ENCODE measurements at regions not wholly inside any gene's neighbourhood (a gene's known extent, or its start where the extent isn't known, plus 50 kb on each side); places are given as distances from the start of the nearest gene placed in this dataset.

DNA sequence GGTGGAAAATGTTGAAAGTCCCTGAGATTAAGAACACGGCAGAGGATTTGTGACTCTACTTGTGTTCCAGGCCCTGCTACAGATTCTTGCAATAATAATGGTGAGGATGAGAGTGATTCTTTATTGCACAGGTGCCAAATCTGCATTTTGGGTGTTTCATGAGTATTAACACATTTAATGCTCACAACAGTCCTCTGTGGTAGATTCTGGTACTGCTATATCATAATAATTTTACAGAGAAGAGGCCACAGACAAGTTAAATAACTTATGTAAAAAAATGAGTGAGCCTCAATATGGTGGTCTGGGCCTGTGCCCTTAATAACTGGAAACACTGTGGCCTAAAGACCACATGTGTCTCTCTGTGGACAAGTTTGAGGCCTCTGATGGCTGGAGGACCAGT, 124.3 kb downstream of the C4orf33 start:
- no peak for DNase-seq (ENCODE audit: extremely low read depth, insufficient read length)
- no peak overlapping the region for H3K4me3 ChIP-seq (replicated peaks; ENCODE audit: low read depth, low read length)
- H3K36me3 ChIP-seq (ENCODE audit: control insufficient read depth, insufficient read depth, low read length) = no peaks in the 10 kb centered on the region
- H3K27me3 ChIP-seq (replicated peaks; ENCODE audit: control insufficient read depth, insufficient read depth, low read length) = no peaks in the 10 kb centered on the region
- TF ChIP-seq, protein P1, sequence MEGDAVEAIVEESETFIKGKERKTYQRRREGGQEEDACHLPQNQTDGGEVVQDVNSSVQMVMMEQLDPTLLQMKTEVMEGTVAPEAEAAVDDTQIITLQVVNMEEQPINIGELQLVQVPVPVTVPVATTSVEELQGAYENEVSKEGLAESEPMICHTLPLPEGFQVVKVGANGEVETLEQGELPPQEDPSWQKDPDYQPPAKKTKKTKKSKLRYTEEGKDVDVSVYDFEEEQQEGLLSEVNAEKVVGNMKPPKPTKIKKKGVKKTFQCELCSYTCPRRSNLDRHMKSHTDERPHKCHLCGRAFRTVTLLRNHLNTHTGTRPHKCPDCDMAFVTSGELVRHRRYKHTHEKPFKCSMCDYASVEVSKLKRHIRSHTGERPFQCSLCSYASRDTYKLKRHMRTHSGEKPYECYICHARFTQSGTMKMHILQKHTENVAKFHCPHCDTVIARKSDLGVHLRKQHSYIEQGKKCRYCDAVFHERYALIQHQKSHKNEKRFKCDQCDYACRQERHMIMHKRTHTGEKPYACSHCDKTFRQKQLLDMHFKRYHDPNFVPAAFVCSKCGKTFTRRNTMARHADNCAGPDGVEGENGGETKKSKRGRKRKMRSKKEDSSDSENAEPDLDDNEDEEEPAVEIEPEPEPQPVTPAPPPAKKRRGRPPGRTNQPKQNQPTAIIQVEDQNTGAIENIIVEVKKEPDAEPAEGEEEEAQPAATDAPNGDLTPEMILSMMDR (IDR thresholded peaks at IDR 0.05; ENCODE audit: insufficient read depth, low read length, poor library complexity, severe bottlenecking) = no peak

DNA sequence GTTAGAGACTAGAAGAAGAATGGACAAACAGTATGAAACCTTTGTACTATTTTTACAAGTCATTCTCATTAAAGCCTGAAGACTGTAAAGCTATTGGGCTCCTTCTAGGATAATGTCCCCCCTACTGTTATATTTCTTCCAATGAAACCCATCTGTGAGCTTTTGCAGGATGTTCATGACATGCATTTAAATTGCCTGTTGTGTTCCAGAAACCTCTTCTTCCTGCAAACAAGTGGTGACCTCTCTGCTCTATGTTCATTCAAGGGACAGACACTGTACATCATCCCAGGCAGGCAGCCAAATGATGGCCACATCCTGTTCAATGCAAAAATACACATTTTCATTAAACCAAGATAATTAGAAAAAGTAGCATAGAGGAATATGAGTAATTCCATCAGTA, 128.0 kb downstream of the C4orf33 start:
- no peaks in the 10 kb centered on the region for H3K27me3 ChIP-seq (replicated peaks; ENCODE audit: control insufficient read depth, insufficient read depth, low read length)
- no peak overlapping the region for H3K4me3 ChIP-seq (replicated peaks; ENCODE audit: low read depth, low read length)
- TF ChIP-seq, protein P1 (IDR thresholded peaks at IDR 0.05; ENCODE audit: insufficient read depth, low read length, poor library complexity, severe bottlenecking) = no peak
- no peak for DNase-seq (ENCODE audit: extremely low read depth, insufficient read length)
- H3K36me3 ChIP-seq (ENCODE audit: control insufficient read depth, insufficient read depth, low read length) = no peaks in the 10 kb centered on the region

DNA sequence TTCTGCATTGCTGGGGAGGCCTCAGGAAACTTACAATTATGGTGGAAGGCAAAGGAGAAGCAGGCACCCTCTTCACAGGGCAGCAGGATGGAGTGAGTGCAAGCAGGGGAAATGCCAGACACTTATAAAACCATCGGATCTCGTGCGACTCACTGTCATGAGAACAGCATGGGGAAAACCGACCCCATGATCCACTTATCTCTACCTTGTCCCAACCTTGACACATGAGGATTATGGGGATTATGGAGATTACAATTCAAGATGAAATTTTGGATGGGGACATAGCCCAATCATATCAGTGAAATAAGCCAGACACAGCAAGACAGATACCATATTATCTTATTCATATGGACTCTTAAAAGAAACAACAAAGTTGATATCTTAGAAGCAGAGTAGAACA, 134.9 kb downstream of the C4orf33 start:
- Histone ChIP-seq H3K36me3 (ENCODE audit: control insufficient read depth, insufficient read depth, low read length) (no peaks in the 10 kb centered on the region), H3K4me3 (replicated peaks; ENCODE audit: low read depth, low read length) (no peak overlapping the region), H3K27me3 (replicated peaks; ENCODE audit: control insufficient read depth, insufficient read depth, low read length) (no peaks in the 10 kb centered on the region)
- no peak for DNase-seq (ENCODE audit: extremely low read depth, insufficient read length)
- TF ChIP-seq, protein P1 (IDR thresholded peaks at IDR 0.05; ENCODE audit: insufficient read depth, low read length, poor library complexity, severe bottlenecking) = no peak

DNA sequence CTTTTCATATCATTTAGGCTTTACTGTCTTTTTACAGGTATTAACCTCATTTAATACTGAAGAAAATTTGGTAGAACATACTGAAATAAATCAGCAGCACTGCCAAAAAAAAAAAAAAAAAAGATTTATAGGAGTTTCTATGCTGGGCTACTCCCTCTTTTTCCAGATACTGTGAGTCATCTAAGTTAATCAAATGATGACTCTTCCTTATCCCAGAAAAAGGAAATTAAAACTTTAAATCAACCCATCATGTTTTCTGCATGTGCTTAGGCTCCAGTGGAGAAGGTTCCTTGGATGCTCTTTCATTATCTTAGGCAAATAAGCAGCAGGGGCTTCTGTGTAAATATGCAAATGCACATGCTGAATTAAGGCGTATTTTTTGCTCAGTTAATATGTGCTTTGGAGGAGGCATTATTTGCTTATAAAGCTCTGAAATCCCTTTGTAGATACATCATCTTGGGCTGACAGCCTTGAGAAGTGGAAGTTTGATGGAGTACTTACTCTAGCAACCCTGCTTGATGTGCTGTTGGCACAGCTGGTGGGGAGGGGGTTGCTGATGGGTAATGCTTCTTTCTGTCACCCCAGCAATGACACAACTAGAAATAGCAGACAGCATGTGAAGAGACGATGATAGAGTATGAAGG, 136.1 kb downstream of the C4orf33 start:
- TF ChIP-seq, protein P1 (IDR thresholded peaks at IDR 0.05; ENCODE audit: insufficient read depth, low read length, poor library complexity, severe bottlenecking) = no peak
- H3K27me3 ChIP-seq (replicated peaks; ENCODE audit: control insufficient read depth, insufficient read depth, low read length) = no peaks in the 10 kb centered on the region
- H3K36me3 ChIP-seq (ENCODE audit: control insufficient read depth, insufficient read depth, low read length) = no peaks in the 10 kb centered on the region
- H3K4me3 ChIP-seq (replicated peaks; ENCODE audit: low read depth, low read length) = no peak overlapping the region
- DNase-seq (ENCODE audit: extremely low read depth, insufficient read length) = no peak

DNA sequence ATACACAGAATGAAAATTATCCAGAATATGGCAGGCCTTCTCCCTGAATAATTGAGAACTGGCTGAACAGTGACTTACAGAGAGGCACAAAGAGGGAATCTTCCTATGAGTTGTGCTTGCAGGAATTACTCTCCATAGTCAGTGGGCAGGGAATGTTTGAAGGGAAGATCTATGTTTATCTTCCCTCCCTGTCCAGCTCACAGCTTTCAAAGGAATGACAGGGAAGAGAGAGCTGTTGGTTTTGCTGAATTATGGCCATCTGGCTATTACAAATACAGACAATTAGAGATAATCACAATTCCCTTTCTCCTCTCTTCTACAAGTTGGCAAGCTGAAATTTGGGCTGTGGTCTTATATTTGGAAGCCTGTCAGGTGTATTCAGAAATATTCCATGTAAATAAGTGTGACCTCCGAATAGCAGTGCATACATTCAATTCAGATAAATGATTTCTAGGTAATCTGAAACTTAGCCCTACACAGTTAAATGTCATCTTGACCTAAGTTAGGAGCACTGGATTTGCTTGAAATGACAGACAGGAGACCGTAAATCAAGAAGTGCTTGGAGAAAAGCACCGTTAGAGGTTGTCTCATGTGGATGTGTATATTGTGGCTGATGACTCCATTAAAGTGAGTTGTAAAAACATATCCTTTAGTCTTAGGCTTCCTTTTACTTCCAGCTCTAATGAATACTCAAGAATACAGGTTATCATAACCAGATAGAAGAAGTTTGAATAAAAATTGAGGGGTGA, 136.8 kb downstream of the C4orf33 start:
- no peak for DNase-seq (ENCODE audit: extremely low read depth, insufficient read length)
- no peak overlapping the region for H3K4me3 ChIP-seq (replicated peaks; ENCODE audit: low read depth, low read length)
- H3K27me3 ChIP-seq (replicated peaks; ENCODE audit: control insufficient read depth, insufficient read depth, low read length) = no peaks in the 10 kb centered on the region
- H3K36me3 ChIP-seq (ENCODE audit: control insufficient read depth, insufficient read depth, low read length) = no peaks in the 10 kb centered on the region
- TF ChIP-seq, protein P1 (IDR thresholded peaks at IDR 0.05; ENCODE audit: insufficient read depth, low read length, poor library complexity, severe bottlenecking) = no peak
